ENCODE measurements at regions not wholly inside any gene's neighbourhood (a gene's known extent, or its start where the extent isn't known, plus 50 kb on each side); places are given as distances from the start of the nearest gene placed in this dataset.

GRCh38 chr13:80928241-80928640 is 587.3 kb upstream of the SPRY2 start:
- TF ChIP-seq POLR2AphosphoS5 (IDR thresholded peaks at IDR 0.05; ENCODE audit: low read depth), result no peak
- TF ChIP-seq, protein P1, sequence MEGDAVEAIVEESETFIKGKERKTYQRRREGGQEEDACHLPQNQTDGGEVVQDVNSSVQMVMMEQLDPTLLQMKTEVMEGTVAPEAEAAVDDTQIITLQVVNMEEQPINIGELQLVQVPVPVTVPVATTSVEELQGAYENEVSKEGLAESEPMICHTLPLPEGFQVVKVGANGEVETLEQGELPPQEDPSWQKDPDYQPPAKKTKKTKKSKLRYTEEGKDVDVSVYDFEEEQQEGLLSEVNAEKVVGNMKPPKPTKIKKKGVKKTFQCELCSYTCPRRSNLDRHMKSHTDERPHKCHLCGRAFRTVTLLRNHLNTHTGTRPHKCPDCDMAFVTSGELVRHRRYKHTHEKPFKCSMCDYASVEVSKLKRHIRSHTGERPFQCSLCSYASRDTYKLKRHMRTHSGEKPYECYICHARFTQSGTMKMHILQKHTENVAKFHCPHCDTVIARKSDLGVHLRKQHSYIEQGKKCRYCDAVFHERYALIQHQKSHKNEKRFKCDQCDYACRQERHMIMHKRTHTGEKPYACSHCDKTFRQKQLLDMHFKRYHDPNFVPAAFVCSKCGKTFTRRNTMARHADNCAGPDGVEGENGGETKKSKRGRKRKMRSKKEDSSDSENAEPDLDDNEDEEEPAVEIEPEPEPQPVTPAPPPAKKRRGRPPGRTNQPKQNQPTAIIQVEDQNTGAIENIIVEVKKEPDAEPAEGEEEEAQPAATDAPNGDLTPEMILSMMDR (conservative IDR thresholded peaks at IDR 0.05; ENCODE audit: low read depth in 2 of 2), result no peak
- TF ChIP-seq EZH2 (IDR thresholded peaks at IDR 0.05; ENCODE audit: low read depth, unreplicated experiment), result no peak
- TF ChIP-seq JUNB (IDR thresholded peaks at IDR 0.05; ENCODE audit: unreplicated experiment), result no peak
- TF ChIP-seq, protein P2, sequence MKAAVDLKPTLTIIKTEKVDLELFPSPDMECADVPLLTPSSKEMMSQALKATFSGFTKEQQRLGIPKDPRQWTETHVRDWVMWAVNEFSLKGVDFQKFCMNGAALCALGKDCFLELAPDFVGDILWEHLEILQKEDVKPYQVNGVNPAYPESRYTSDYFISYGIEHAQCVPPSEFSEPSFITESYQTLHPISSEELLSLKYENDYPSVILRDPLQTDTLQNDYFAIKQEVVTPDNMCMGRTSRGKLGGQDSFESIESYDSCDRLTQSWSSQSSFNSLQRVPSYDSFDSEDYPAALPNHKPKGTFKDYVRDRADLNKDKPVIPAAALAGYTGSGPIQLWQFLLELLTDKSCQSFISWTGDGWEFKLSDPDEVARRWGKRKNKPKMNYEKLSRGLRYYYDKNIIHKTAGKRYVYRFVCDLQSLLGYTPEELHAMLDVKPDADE (IDR thresholded peaks at IDR 0.05), result no peak
